Suprapubic skin (tissue), 4 donors: ENCODE measurements at regions not wholly inside any gene's neighbourhood (a gene's known extent, or its start where the extent isn't known, plus 50 kb on each side); places are given as distances from the start of the nearest gene placed in this dataset.
"Not testable (repeated sequence)": the region's sequence is repeated elsewhere in the genome, so short reads cannot be mapped to it uniquely, and the experiment has no call there.

ENCODE experiments used
- DNase-seq, 2 donors: peaks; one replicate each; pipeline ENCODE4 v3.0.0-alpha.2; 2019; ENCODE audit warnings: low spot score in 2 of 2
- H3K27ac ChIP-seq: fragments of 200-600 bp; sonication (generic); one replicate; pipeline ENCODE4 v1.5.1; 2019
- H3K27me3 ChIP-seq: fragments of 200-600 bp; sonication (generic); one replicate; pipeline ENCODE4 v1.5.1; 2019
- H3K36me3 ChIP-seq: fragments of 200-600 bp; sonication (generic); one replicate; pipeline ENCODE4 v1.5.1; 2019
- H3K4me1 ChIP-seq: fragments of 200-600 bp; sonication (generic); one replicate; pipeline ENCODE4 v1.5.1; 2019
- H3K4me3 ChIP-seq: fragments of 200-600 bp; sonication (generic); one replicate; pipeline ENCODE4 v1.5.1; 2019; ENCODE audit warnings: mild to moderate bottlenecking
- H3K9me3 ChIP-seq: fragments of 200-600 bp; sonication (generic); one replicate; pipeline ENCODE4 v1.5.1; 2019
- CTCF ChIP-seq, 2 donors: fragments of 200-600 bp in 1 of 2; fragments of 450-650 bp in 1 of 2; sonication (generic) in 1 of 2; IDR thresholded peaks; one replicate each; pipeline ENCODE4 v1.5.1; 2016 to 2019; ENCODE audit warnings: antibody characterized with exemption in 2 of 2, mild to moderate bottlenecking in 1 of 2, moderate library complexity in 1 of 2
- WGBS: methylation state at CpG from one replicate; pipeline ENCODE4 v1.1.5; 2018; 5-methylcytosine and 5-hydroxymethylcytosine counted together

GRCh38 chr1:146479188-146479587 lies 250.4 kb upstream of the NOTCH2NLA start:
- not testable (repeated sequence) for H3K27me3 ChIP-seq, DNase-seq, H3K9me3 ChIP-seq, H3K4me1 ChIP-seq, H3K36me3 ChIP-seq, H3K27ac ChIP-seq, H3K4me3 ChIP-seq
- 78% methylated on average over 1 of the region's 2 CpGs for WGBS

GRCh38 chr1:146478125-146478720 lies 249.4 kb upstream of the NOTCH2NLA start:
- not testable (repeated sequence) for H3K4me3 ChIP-seq, H3K27me3 ChIP-seq, DNase-seq, H3K4me1 ChIP-seq, H3K27ac ChIP-seq, H3K36me3 ChIP-seq, H3K9me3 ChIP-seq
- WGBS: 53% methylated on average over 12 of the region's 12 CpGs
- TF ChIP-seq CTCF (IDR thresholded peaks at IDR 0.05): peak in 1 of 2 donors; percentile 68

GRCh38 chr1:146475086-146475485 lies 246.3 kb upstream of the NOTCH2NLA start:
- H3K4me3 ChIP-seq: not testable (repeated sequence)
- 49% methylated on average over 4 of the region's 4 CpGs for WGBS

GRCh38 chr1:146474216-146474615 lies 245.4 kb upstream of the NOTCH2NLA start:
- not testable (repeated sequence) for H3K4me1 ChIP-seq, H3K9me3 ChIP-seq, H3K4me3 ChIP-seq, H3K27ac ChIP-seq, DNase-seq, H3K36me3 ChIP-seq, H3K27me3 ChIP-seq
- 98% methylated on average over 6 of the region's 6 CpGs for WGBS

More at GRCh38 chr1:146475086-146475485, 246.3 kb upstream of the NOTCH2NLA start:
- DNase-seq, H3K9me3 ChIP-seq, H3K27ac ChIP-seq, H3K4me1 ChIP-seq, H3K36me3 ChIP-seq, H3K27me3 ChIP-seq: not testable (repeated sequence)

- not testable (repeated sequence) for H3K36me3 ChIP-seq, H3K9me3 ChIP-seq, H3K4me1 ChIP-seq, H3K27me3 ChIP-seq
- DNase-seq: peak; percentile 76 to 88
- under 1% methylated on average over 22 of the region's 42 CpGs for WGBS
- Histone ChIP-seq H3K4me3 (peak overlapping the region; percentile 48), H3K27ac (peak overlapping the region; percentile 19)
Measured at GRCh38 chr1:146472192-146472861, 243.5 kb upstream of the NOTCH2NLA start.

- not testable (repeated sequence) for H3K4me3 ChIP-seq, H3K4me1 ChIP-seq, H3K27ac ChIP-seq, DNase-seq, H3K9me3 ChIP-seq, H3K27me3 ChIP-seq, H3K36me3 ChIP-seq
- WGBS: no CpG with 5 or more reads among the region's 2 CpGs
Measured at GRCh38 chr1:146459939-146460338, 231.1 kb upstream of the NOTCH2NLA start.

GRCh38 chr1:146459308-146459707 lies 230.5 kb upstream of the NOTCH2NLA start:
- H3K27me3 ChIP-seq, H3K9me3 ChIP-seq, H3K27ac ChIP-seq, H3K4me1 ChIP-seq, DNase-seq, H3K4me3 ChIP-seq, H3K36me3 ChIP-seq: not testable (repeated sequence)
- WGBS: 89% methylated on average over 2 of the region's 5 CpGs

- not testable (repeated sequence) for H3K4me1 ChIP-seq, H3K27me3 ChIP-seq, H3K27ac ChIP-seq, H3K36me3 ChIP-seq, H3K9me3 ChIP-seq, DNase-seq, H3K4me3 ChIP-seq
- WGBS: 4% methylated on average over 3 of the region's 13 CpGs
Measured at GRCh38 chr1:146448877-146449246, 220.0 kb upstream of the NOTCH2NLA start.

GRCh38 chr1:146448212-146448876 lies 219.5 kb upstream of the NOTCH2NLA start:
- WGBS: 50% methylated on average over 1 of the region's 4 CpGs
- H3K27ac ChIP-seq, H3K4me1 ChIP-seq, H3K4me3 ChIP-seq, H3K36me3 ChIP-seq, H3K9me3 ChIP-seq, DNase-seq, H3K27me3 ChIP-seq: not testable (repeated sequence)
- peak in 1 of 2 donors; percentile 29 for TF ChIP-seq CTCF (IDR thresholded peaks at IDR 0.05)
